Right lobe of liver (tissue), 4 donors: ENCODE measurements at regions not wholly inside any gene's neighbourhood (a gene's known extent, or its start where the extent isn't known, plus 50 kb on each side); places are given as distances from the start of the nearest gene placed in this dataset.

Experiments used
- CTCF ChIP-seq, 4 donors: fragments of 200-600 bp in 3 of 4; fragments of 450-650 bp in 1 of 4; IDR thresholded peaks; one replicate each; pipeline versions ENCODE4 v1.5.1 to v1.8.0; 2016 to 2022; ENCODE audit warnings: antibody characterized with exemption in 4 of 4, mild to moderate bottlenecking in 2 of 4
- POLR2A ChIP-seq: fragments of 450-650 bp; IDR thresholded peaks from one replicate; pipeline ENCODE4 v1.6.1; 2017; ENCODE audit warnings: antibody characterized with exemption, mild to moderate bottlenecking
- donor health status: DM: no; HTN: no; CAD: no.
- donor health status: DM: no; HTN: no; CAD: no.
- donor health status: DM: no; HTN: yes; CAD: no.

GRCh38 chr3:106241593-106241992 is 372.8 kb upstream of the CBLB start:
- TF ChIP-seq CTCF (IDR thresholded peaks at IDR 0.05) (no peak), POLR2A (no peak)
